ENCODE measurements at regions not wholly inside any gene's neighbourhood (a gene's known extent, or its start where the extent isn't known, plus 50 kb on each side); places are given as distances from the start of the nearest gene placed in this dataset.
"Not testable (repeated sequence)": the region's sequence is repeated elsewhere in the genome, so short reads cannot be mapped to it uniquely, and the experiment has no call there.

GRCh38 chr1:66430815-66431214 lies 103.1 kb upstream of the SGIP1 start:
- TF ChIP-seq CTCF, POLR2A (IDR thresholded peaks at IDR 0.05): not testable (repeated sequence)

All from Peyer's patch (tissue), 4 donors.